ENCODE measurements at regions not wholly inside any gene's neighbourhood (a gene's known extent, or its start where the extent isn't known, plus 50 kb on each side); places are given as distances from the start of the nearest gene placed in this dataset.

GRCh38 chr6:103142902-103143301 is 1716.8 kb downstream of the HACE1 start:
- no peaks in the 10 kb centered on the region for H3K9me2 ChIP-seq (replicated peaks; ENCODE audit: insufficient read depth, low read length)
- TF ChIP-seq EZH2phosphoT487 (conservative IDR thresholded peaks at IDR 0.05; ENCODE audit: low read length) (no peak), CTCF (IDR thresholded peaks at IDR 0.05; ENCODE audit: insufficient read depth, low read length, poor library complexity, severe bottlenecking) (no peak)
- no peak overlapping the region for H3K4me2 ChIP-seq (ENCODE audit: low read depth, low read length, poor library complexity, severe bottlenecking)
- no peaks in the 10 kb centered on the region for H3F3A ChIP-seq (ENCODE audit: insufficient read depth)
- no peaks in the 10 kb centered on the region for H3K27me3 ChIP-seq (ENCODE audit: low read length)
- no peaks in the 10 kb centered on the region for H3K9me3 ChIP-seq (ENCODE audit: insufficient read depth, low read length)
- no peaks in the 10 kb centered on the region for H4K20me1 ChIP-seq (ENCODE audit: low read depth, low read length)
- no peak overlapping the region for H3K4me3 ChIP-seq (ENCODE audit: insufficient read depth, low read length, poor library complexity, severe bottlenecking)
- no peaks in the 10 kb centered on the region for H3K36me3 ChIP-seq (ENCODE audit: low read length)
- H3K79me2 ChIP-seq (ENCODE audit: insufficient read depth, low read length), result no peaks in the 10 kb centered on the region
- H2AFZ ChIP-seq (ENCODE audit: low read depth, low read length, severe bottlenecking), result no peak overlapping the region
- no peak overlapping the region for H3K27ac ChIP-seq (ENCODE audit: low read depth, low read length)
- no peak overlapping the region for H3K9ac ChIP-seq (ENCODE audit: low read length)

- no peaks in the 10 kb centered on the region for H3K9me3 ChIP-seq (ENCODE audit: insufficient read depth, low read length)
- TF ChIP-seq EZH2phosphoT487 (conservative IDR thresholded peaks at IDR 0.05; ENCODE audit: low read length) (no peak), CTCF (IDR thresholded peaks at IDR 0.05; ENCODE audit: insufficient read depth, low read length, poor library complexity, severe bottlenecking) (no peak)
Observed at GRCh38 chr6:103140308-103141027, 1719.3 kb downstream of the HACE1 start.

GRCh38 chr6:103139377-103139776 is 1720.3 kb downstream of the HACE1 start:
- H3K79me2 ChIP-seq (ENCODE audit: insufficient read depth, low read length), result no peaks in the 10 kb centered on the region
- H3K9ac ChIP-seq (ENCODE audit: low read length), result no peak overlapping the region

More at GRCh38 chr6:103140308-103141027, 1719.3 kb downstream of the HACE1 start:
- Histone ChIP-seq H3K4me2 (ENCODE audit: low read depth, low read length, poor library complexity, severe bottlenecking) (no peak overlapping the region), H3K27me3 (ENCODE audit: low read length) (no peaks in the 10 kb centered on the region), H3K9me2 (replicated peaks; ENCODE audit: insufficient read depth, low read length) (no peaks in the 10 kb centered on the region; the same call in 1 of the 2 replicates), H3K9ac (ENCODE audit: low read length) (no peak overlapping the region), H4K20me1 (ENCODE audit: low read depth, low read length) (no peaks in the 10 kb centered on the region), H3K36me3 (ENCODE audit: low read length) (no peaks in the 10 kb centered on the region), H3F3A (ENCODE audit: insufficient read depth) (no peaks in the 10 kb centered on the region), H3K4me3 (ENCODE audit: insufficient read depth, low read length, poor library complexity, severe bottlenecking) (no peak overlapping the region), H3K79me2 (ENCODE audit: insufficient read depth, low read length) (no peaks in the 10 kb centered on the region), H3K27ac (ENCODE audit: low read depth, low read length) (no peak overlapping the region), H2AFZ (ENCODE audit: low read depth, low read length, severe bottlenecking) (no peak overlapping the region)

More at GRCh38 chr6:103139377-103139776, 1720.3 kb downstream of the HACE1 start:
- H3K27ac ChIP-seq (ENCODE audit: low read depth, low read length), result no peak overlapping the region
- H2AFZ ChIP-seq (ENCODE audit: low read depth, low read length, severe bottlenecking), result no peak overlapping the region
- H3K27me3 ChIP-seq (ENCODE audit: low read length), result no peaks in the 10 kb centered on the region
- no peaks in the 10 kb centered on the region for H4K20me1 ChIP-seq (ENCODE audit: low read depth, low read length)
- no peaks in the 10 kb centered on the region; the same call in 1 of the 2 replicates for H3K9me2 ChIP-seq (replicated peaks; ENCODE audit: insufficient read depth, low read length)
- no peak overlapping the region for H3K4me3 ChIP-seq (ENCODE audit: insufficient read depth, low read length, poor library complexity, severe bottlenecking)
- H3K4me2 ChIP-seq (ENCODE audit: low read depth, low read length, poor library complexity, severe bottlenecking), result no peak overlapping the region
- no peaks in the 10 kb centered on the region for H3K36me3 ChIP-seq (ENCODE audit: low read length)
- TF ChIP-seq CTCF (IDR thresholded peaks at IDR 0.05; ENCODE audit: insufficient read depth, low read length, poor library complexity, severe bottlenecking), result no peak
- no peak for TF ChIP-seq EZH2phosphoT487 (conservative IDR thresholded peaks at IDR 0.05; ENCODE audit: low read length)
- H3K9me3 ChIP-seq (ENCODE audit: insufficient read depth, low read length), result no peaks in the 10 kb centered on the region
- no peaks in the 10 kb centered on the region for H3F3A ChIP-seq (ENCODE audit: insufficient read depth)
